ENCODE measurements at regions not wholly inside any gene's neighbourhood (a gene's known extent, or its start where the extent isn't known, plus 50 kb on each side); places are given as distances from the start of the nearest gene placed in this dataset.

GRCh38 chr18:24726727-24727492 lies 266.5 kb downstream of the HRH4 start:
- DNase-seq (ENCODE audit: low spot score): peak; percentile 41
- in situ Hi-C loops (cut with MboI; ENCODE audit: low pct_unique_long_range_greater_than_20kb, low sequenced_read_pairs, unreplicated experiment): no loop called here
- peak; percentile 77 for TF ChIP-seq CTCF (IDR thresholded peaks at IDR 0.05; ENCODE audit: extremely low read depth, insufficient read depth, missing control alignments)

GRCh38 chr18:24727685-24728084 lies 267.2 kb downstream of the HRH4 start:
- DNase-seq (ENCODE audit: low spot score): no peak
- no peak for TF ChIP-seq CTCF (IDR thresholded peaks at IDR 0.05; ENCODE audit: extremely low read depth, insufficient read depth, missing control alignments)
- in situ Hi-C loops (cut with MboI; ENCODE audit: low pct_unique_long_range_greater_than_20kb, low sequenced_read_pairs, unreplicated experiment): no loop called here

DNA sequence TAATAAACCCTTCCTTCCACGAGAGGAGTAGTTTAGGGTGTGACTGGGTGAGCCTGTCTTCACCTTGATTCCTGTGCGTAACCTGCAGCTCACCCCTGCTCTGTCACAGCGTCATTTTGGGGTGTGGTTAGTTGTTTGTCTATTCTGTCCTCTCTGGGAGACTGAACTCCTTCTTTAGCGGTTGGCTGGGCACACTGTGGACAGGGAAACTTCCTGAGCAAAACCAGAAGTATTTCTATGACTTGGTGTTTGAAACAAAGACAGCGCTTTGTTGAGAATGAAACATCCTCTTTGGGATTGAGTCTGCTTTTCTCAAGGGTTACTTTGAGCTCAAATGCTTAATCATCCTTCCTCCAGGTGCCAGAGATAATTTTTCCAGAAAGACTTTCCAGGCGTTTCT lies 270.7 kb downstream of the HRH4 start:
- no peak for DNase-seq (ENCODE audit: low spot score)
- no peak for TF ChIP-seq CTCF (IDR thresholded peaks at IDR 0.05; ENCODE audit: extremely low read depth, insufficient read depth, missing control alignments)
- in situ Hi-C loops (cut with MboI; ENCODE audit: low pct_unique_long_range_greater_than_20kb, low sequenced_read_pairs, unreplicated experiment): no loop called here

- in situ Hi-C loops (cut with MboI; ENCODE audit: low pct_unique_long_range_greater_than_20kb, low sequenced_read_pairs, unreplicated experiment): no loop called here
- no peak for DNase-seq (ENCODE audit: low spot score)
- no peak for TF ChIP-seq CTCF (IDR thresholded peaks at IDR 0.05; ENCODE audit: extremely low read depth, insufficient read depth, missing control alignments)
Observed at GRCh38 chr18:24731981-24732380, 271.5 kb downstream of the HRH4 start.

GRCh38 chr18:24734058-24734457 lies 273.6 kb downstream of the HRH4 start:
- DNase-seq (ENCODE audit: low spot score): no peak
- in situ Hi-C loops (cut with MboI; ENCODE audit: low pct_unique_long_range_greater_than_20kb, low sequenced_read_pairs, unreplicated experiment): no loop called here
- no peak for TF ChIP-seq CTCF (IDR thresholded peaks at IDR 0.05; ENCODE audit: extremely low read depth, insufficient read depth, missing control alignments)

DNA sequence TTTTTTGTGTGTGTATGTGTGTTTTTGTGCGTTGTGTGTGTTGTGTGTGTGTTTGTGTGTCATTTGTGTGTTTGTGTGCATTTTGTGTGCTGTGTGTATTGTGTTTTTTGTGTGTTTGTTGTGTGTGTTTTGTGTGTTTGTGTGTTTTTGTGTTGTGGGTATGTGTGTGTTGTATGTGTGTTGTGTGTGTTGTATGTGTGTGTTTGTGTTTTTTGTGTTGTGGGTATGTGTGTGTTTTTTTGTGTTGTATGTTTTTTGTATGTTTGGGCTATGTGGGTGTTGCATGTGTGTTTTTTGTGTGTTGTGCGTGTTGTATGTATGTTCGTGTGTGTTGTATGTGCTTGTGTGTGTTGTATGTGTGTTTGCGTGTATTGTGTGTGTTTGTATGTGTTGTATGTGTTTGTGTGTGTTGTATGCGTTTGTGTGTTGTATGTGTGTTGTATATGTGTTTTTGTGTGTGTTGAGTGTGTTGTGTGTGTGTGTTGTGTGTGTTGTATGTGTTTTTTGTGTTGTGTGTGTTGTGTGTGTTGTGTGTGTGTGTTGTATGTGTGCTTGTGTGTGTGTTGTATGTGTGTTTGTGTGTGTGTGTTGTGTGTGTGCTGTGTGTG lies 275.3 kb downstream of the HRH4 start:
- in situ Hi-C loops (cut with MboI; ENCODE audit: low pct_unique_long_range_greater_than_20kb, low sequenced_read_pairs, unreplicated experiment): no loop called here
- TF ChIP-seq CTCF (IDR thresholded peaks at IDR 0.05; ENCODE audit: extremely low read depth, insufficient read depth, missing control alignments): no peak
- no peak for DNase-seq (ENCODE audit: low spot score)
